NCI-H446 treated with DMSO at 0.1 percent for 48 hours (cell line): ENCODE measurements at regions not wholly inside any gene's neighbourhood (a gene's known extent, or its start where the extent isn't known, plus 50 kb on each side); places are given as distances from the start of the nearest gene placed in this dataset.
"Not testable (repeated sequence)": the region's sequence is repeated elsewhere in the genome, so short reads cannot be mapped to it uniquely, and the experiment has no call there.

Source experiments
- DNase-seq: peaks from one replicate; lab custom pipeline; 2025; lab: John Stamatoyannopoulos, UW

DNA sequence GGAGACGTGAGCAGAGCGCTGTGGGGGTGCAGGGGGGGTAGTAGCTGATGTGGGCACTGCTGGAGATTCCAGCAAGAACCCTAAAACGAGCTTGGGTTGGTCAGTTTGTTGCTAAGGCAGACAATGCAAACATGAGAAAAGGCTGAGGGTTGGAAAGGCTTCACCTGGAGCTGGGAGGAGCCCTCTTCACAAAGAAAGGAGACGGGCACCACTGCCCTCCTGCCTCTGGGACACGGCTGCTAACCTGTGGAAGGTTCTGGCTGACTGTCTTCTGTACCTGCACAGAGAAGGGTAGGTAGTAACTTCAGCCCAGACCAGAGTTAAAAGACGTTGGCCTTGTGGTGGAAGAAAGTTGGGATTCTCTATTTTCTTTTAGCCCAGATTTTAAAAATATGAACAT, 108.7 kb downstream of the SUCLA2 start:
- DNase-seq: no peak

DNA sequence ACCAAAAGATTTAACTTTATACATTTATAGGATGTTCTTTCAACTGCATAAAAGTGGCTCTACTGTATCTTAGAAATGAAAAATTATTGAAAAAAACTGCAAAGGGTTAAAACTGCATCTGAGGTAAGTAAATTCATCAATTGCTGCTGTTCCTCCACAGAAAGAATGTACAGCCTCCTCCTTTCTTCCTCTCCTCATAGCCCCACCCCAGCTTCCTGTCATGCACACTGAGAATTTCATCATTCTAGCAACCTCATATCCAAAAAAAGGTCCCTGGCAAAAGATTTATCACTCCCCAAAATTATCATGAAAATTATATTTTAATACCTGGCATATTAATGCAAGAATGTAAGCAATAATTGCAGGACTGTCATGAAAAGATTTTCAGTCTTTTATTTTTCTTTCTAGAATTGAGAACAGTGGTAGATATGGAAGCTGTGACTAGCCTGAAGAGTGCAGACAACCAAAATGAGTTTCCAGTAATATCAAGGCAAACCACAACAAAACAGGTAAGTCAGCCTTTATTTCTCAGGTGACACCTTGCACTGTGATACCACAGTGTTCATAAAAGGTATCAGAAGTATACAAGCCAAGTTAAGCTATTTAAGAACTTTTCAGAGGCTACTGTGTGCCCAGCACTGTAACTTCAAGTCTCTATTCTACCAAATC, 110.8 kb downstream of the SUCLA2 start:
- no peak for DNase-seq

DNA sequence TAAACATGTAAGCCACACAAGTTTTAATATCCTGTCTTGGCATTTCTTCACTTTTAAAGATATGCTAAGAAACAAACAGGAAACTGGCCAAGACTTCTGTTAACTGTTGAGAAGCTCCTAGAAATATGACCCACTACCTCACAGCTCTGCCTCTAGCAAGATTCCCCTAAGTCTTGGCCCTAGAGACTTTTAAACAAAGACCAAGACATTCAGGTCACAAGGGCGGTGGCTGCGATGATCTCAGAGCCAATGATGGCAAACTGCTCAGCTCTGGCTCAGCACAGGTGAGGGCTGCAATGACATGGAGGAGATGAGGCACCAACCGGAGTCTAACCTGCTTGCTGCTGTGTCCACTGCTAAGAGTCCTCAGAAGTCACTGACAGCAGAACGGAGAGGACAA, 114.8 kb downstream of the SUCLA2 start:
- no peak for DNase-seq

DNA sequence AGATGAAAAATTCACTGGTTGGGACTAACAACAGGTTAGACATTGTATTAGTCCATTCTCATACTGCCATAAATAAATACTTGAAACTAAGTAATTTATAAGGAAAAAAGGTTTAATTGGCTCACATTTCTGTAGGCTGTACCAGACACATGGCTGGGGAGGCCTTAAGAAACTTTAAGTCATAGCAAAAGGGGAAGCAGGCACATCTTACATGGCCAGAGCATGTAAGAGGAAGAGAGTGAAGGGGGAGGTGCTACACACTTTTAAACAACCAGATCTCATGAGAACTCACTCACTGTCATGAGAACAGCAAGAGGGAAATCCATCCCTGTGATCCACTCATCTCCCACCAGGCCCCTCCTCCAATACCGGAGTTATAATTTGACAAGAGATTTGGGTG, 125.9 kb downstream of the SUCLA2 start:
- no peak for DNase-seq

DNA sequence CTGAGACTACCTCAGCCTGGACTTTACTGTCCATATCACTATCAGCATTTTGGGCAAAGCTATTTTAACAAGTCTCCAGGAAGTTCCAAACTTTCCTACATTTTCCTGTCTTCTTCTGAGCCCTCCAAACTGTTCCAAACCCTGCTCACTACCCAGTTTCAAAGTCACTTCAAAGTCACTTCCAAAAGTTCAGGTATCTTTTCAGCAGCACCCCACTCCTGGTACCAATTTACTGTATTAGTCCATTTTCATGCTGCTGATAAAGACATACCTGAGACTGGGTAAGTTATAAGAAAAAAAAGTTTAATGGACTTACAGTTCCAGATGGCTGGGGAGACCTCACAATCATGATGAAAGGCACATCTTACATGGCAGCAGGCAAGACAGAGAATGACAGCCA, 127.1 kb downstream of the SUCLA2 start:
- not testable (repeated sequence) for DNase-seq

DNA sequence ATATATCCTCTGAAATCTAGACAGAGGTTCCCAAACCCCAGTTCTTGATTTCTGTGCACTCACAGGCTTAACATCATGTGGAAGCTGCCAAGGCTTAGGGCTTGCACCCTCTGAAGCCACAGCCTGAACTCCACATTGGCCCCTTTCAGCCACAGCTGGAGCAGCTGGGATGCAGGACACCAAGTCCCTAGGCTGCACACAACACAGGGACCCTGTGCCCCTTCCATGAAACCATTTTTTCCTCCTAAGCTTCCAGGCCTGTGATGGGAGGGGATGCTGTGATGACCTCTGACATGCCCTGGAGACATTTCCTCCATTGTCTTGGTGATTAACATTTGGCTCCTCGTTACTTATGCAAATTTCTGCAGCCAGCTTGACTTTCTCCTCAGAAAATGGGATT, 127.8 kb downstream of the SUCLA2 start:
- not testable (repeated sequence) for DNase-seq

DNA sequence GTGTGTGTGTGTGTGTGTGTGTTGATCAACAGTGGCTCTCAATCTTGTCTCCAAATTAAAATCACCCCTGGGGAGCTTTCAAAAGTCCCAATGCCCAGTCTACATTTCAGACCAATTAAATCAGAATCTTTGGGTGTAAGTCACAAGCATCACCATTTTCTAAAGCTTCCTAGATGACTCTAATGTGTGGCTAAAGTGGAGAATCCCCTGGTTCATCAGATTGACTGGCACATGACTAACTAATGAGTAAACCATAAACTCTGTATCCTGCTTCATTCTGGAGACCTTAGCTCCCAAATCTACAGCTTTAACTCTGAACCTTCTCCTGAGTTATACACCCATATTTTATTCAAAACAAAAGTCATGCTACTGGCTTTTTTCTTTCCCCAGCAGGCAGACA, 131.3 kb downstream of the SUCLA2 start:
- DNase-seq: no peak

DNA sequence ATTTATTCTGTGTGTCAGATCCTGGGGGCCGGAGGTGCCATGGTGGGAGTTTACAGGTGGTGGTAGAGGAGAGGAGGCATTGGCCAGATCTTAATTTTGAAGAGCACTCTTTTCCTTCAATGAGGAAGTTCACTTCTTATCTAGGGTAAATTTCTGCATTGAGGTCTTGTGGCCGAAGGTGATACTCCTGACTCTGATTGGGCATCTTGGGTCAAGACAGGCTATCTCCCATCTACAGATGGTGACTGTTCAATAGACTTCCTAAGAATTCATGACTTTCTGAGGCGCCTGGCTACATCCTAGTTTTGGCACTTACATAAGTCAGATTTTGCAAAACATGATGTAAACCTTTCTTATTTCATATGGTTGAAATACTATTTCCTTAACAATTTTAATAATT, 135.2 kb downstream of the SUCLA2 start:
- DNase-seq: no peak

DNA sequence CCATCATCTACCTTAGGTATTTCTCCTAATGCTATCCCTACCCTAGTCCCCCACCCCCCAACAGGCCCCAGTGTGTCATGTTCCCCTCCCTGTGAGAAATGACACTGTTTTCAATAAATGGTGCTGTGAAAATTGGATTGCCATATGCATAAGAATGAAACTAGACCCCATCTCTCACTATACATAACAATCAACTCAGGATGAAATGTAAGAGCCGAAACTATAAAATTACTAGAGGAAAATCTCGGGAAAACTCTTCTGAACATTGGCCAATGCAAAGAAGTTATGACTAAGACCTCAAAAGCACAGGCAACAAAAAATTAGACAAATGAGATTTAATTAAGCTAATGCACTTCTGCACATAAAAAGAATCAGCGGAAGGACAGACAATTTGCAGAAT, 138.2 kb downstream of the SUCLA2 start:
- DNase-seq: no peak

DNA sequence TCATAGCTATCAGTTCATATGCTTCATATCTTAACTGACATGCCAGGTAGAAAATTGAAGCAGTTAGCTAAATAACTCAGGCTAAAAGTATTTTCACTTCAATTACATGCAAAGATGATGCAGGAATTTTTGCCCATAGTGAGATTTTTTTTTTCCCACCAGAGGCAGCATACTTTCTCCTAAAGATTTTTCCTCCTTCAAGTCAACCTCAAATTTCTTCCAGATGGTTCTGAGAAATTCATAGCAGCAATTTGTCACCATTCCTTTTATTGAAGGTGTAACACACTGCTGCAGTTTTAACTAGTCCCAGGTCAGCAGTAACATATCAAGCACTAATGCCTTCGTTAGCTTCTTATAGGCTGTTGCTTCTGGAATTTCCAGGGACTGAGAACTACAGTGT, 141.9 kb downstream of the SUCLA2 start:
- DNase-seq: no peak

DNA sequence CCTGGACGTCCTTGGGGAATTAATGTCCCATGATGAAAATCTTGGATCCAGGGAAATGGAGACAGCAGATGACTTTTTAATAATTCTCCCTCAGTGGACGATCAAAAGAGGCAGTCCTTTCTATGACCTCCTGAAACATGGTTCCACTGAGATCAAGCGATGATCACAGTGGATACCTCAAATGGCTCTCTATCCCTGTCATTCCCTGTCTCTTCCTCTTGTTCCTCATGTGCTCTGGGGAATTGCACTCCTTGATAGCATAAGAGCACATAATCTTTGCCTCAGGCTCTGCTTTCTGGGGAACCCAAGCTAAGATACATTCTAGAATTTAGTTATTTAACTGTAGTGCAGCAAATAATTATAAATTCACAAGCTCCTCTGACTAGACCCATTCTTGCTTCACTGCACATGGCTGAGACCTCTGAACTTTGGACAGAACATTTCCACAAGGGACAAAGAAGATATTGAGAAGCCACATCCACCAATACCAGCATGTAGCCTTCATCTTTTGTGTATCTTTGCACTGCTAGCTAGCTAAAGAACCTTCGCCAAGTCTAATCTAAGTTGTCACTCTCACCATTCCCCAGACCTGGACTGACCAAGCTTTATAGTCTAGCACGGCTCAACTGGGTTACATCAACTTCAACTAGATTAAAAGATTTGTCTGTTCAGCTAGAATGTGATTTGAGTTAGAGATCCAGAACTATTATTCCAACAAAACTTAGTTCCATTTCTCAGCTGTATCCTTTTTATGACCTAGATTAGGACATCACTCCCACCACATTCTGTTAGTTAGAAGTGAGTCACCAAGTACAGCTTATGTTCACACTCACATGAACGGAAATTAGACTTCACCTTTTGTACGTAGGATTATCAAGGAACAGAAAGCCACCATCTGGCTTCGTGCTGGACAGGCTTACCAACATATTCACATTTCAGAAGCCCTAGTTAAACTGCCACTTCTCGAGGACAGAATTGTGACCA, 142.7 kb downstream of the SUCLA2 start:
- no peak for DNase-seq

DNA sequence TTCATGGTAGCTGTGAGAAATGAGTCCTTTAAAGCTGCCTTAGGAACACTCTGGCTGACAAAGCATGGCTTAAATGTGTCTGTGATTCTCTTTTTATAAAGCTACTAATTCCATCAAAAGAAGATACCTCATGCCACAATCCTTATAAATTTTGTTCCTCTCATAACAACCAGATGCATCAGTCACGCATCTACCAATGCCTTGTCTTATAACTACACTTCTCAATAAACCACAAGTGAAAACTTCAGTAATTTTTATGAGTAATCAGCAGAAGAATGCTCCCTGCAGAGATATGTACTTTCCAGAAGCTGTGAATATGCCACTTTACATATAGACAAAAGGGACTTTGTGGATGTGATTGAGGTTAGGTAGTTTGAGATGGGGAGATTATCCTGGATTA, 147.8 kb downstream of the SUCLA2 start:
- no peak for DNase-seq

DNA sequence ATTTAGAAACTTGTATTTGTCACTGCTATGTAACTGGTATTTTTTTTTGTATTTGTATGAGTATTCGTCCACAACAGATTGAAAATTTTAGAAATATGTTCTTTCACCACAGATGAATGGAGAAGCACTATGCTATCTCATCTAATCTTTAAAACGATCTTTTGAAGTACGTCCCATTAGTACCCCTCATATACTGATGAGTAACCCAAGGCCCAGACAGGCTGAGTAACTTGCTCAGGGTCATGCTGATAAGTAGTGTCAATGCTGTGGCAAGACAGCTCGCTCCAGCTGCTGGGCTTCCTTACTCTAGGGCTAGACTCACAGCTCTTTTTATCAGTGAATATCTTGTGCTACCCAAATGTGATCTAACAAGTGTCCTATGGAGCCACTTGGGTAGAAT, 154.2 kb downstream of the SUCLA2 start:
- DNase-seq: no peak

DNA sequence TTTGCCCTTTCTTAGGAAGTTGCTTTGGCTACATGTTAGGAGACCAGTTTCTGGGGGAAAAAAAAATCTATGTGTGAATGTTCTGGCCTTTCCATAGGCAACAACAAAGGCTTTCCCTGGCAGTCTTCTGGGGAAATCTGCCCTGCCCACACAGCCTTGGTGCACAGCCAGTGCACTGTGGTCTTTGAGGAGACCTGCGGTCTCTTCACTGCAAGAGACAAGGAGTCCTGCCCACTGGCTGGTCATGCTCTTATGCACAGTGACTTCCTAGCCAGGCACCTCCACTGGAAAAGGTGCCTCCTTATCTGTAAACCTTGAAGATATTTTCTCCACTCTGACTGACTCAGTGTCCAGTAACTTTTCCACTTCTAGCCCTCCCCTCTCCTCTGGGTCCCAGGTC, 155.1 kb downstream of the SUCLA2 start:
- no peak for DNase-seq

DNA sequence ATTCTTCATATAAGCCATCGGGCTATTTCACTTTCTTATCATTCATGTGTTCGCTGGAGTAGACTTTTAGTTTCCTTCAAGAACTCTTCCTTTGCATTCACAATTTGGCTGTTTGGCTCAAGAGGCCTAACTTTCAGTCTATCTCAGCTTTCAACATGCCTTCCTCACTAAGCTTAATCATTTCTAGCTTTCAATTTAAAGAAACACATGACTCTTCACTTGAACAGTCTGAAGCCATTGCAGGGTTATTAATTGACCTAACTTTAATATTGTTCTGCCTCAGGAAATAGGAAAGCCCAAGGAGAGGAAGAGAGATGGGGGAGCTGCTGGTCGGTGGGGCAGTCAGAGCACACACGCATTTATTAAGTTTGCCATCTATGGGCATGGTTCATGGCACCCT, 158.1 kb downstream of the SUCLA2 start:
- no peak for DNase-seq

DNA sequence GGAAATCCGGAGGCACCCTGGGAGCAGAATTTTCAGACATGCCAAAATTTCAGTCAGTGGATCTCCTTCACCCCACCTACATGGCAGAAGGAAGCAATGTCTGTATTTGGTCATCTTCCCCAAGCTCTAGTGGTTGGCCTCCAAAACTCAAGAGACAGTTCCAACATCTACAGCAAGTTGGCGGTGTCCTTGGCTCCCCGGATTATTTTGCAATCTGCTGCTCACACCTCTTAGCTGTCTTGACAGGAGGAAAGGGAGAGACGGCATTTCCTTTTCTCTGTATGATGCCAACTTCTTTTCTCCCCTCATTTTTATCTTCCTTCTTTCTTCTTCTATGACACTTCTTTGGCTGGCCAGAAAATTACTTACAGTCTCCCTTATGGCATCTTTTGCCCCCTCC, 159.9 kb downstream of the SUCLA2 start:
- DNase-seq: no peak

DNA sequence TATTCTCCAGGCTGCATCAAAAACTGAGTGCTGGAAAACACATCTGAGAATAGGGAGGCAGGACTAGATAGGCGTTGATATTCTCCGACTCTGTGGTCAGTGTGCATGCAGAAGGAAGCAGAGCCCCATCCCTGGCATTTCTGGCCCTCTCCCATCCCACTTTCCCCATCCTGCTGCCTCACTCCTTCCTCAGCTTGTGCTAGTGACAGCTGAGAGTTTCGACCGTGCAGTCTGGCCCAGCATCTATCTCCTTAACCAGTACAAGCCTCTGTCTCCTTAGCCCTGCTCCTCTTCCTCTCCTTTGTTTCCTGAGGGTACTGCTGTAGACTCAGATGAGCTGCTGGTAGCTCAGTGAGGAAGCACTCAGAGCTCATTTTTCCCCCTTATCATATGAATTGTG, 163.2 kb downstream of the SUCLA2 start:
- DNase-seq: no peak

DNA sequence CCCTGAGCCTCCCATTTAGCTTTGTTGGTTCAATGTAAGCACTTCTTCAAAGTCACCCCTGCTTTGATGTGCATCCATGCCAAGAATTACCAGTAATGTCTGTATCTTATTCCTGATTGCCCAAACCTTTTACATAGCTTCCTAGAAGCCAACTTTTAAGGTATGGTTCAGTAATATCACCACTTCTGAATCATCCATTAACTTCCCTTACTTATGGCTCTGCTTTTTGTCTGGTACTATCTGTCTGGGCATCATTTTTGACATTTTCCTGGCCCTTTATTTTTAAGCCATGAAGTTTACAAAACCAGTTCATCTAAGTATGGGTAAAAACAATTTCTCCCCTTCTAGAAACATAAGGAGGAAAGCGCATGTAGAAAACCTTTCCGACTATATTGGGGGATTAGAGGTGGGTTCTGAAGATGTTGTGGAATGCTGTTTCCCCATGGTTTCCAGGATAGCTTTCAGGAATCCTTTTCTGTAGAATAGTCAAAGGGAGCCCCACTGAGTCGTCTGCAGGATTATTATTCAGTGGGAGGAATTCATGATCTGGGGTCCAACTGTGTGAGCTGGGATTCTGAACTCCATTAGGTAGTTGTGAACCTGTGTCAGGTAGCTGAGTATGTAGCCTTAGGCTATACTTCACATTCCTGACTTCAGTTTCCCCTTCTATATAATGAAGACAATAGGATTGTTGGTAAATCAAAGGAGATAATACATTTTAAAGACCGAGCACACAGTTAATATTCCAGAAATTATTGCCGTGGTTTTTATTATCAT, 163.8 kb downstream of the SUCLA2 start:
- DNase-seq: no peak

DNA sequence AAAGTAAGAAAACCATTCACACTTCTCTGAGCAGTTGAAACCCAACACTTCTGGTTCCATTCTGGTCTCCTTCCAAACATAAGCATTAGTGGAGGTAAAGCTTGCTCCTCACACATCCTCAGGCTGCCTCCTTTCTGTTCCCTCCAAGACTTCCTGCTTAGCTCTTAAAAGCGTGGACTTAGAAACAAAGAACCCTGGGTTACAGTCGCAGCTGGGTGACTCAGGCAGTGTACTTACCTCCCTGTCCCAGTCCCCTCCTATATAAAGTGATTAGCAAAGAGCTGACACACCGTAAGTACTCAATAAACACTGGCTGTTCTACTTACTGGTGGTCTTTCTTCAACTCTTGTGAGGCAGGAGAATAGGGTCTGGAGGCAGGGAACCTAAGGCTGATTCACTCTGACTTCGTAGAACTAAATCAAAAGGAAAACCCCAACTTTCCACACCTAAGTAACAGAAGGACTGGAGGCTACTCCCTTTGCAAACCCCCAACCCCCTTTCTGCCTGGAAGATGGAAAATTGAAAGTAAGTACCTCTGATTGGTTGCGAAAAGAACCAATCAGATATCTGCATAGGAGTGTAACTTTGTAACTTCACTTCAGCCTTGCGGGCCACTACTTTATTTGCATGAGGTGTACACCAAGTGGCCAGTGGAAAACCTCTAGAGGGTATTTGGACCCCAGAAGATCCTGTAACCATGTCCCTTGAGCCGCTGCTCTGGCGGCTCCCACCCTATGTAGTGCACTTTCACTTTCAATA, 165.4 kb downstream of the SUCLA2 start:
- DNase-seq: no peak

DNA sequence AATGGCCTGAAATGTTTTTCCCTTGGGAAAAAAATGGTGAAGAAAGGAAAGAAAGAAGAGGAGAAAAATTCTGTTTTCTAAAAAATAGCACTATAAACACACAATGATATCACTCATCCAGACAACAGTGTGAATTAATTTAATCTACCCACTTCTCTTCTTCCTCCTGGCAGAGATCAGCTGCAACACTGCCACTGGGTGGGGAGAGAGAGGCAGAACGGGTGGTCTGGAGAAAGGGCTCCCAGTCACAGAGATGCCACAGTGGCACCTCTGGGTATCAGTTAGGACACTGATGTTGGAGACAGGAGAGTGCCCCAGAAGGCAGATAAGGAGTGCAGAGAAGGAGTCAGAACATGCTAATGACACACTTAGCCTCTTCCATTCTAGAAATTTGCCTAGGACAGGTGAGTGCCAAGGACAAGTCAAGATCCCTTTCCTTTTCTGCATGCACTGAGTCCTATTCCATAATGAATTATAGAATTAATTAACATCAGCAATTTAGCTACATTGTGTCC, 168.6 kb downstream of the SUCLA2 start:
- DNase-seq: no peak

DNA sequence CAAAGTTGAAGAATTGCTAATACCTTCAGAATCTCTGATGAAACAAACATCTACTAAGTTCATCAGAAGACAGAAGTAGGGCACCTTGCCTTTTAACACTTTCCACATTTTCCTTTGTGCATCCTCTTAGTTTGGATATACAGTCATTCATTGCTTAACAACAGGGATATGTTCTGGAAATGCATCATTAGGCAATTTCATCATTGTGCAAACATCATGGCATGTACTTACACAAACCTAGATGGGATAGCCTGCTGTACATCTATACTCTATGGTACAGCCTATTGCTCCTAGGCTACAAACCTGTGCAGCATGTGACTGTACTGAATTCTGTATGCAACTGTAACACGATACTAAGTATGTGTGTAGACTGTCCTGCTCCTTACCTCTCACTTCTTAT, 169.8 kb downstream of the SUCLA2 start:
- DNase-seq: no peak

DNA sequence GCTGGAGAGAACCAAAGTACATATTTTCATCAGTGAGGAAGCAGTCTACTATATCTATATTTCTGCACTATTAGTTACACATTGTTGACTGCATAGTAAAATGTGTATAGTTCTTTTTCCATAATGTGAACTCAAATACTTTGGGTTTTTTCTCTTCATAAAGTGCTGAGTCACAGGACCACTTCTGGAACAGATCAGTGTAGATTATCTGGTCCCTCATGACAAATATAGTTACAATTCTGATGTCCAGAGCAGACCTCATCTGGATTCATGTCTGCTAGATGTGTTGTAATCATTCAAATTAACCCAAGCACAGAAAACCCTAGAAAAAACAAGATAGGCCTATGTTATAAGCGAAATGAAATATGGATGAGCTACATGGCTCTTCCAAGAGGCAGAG, 171.4 kb downstream of the SUCLA2 start:
- DNase-seq: no peak
